H1 (cell line): ENCODE measurements at regions not wholly inside any gene's neighbourhood (a gene's known extent, or its start where the extent isn't known, plus 50 kb on each side); places are given as distances from the start of the nearest gene placed in this dataset.

ENCODE experiments used
- CTCF ChIA-PET: fragments of 300-600 bp; sonication (Branson Sonifier 250); formaldehyde crosslinking; loops from one replicate; lab custom pipeline; 2021; ENCODE audit not compliant: partially characterized antibody; lab: Charles Lee
- POLR2A ChIA-PET: fragments of 300-600 bp; sonication (Branson Sonifier 250); formaldehyde crosslinking; loops from one replicate; lab custom pipeline; 2021; ENCODE audit warnings: inconsistent platforms; ENCODE audit not compliant: partially characterized antibody; lab: Charles Lee
- DNase-seq, 2 experiments: peaks; one replicate each; pipeline versions ENCODE4 v3.0.0 to v3.0.0-alpha.2; 2010 to 2022; ENCODE audit warnings: low spot score in 2 of 2, low read depth in 1 of 2, mixed read lengths in 1 of 2
- FAIRE-seq: peaks from 2 replicates; lab custom pipeline; 2011; peaks lifted over from hg19 to GRCh38; lab: Jason Lieb, UNC
- H2AFZ ChIP-seq: 2 replicates; pipeline ENCODE4 v1.8.1; 2012; ENCODE audit warnings: low read length, inconsistent platforms
- H2AK5ac ChIP-seq: 2 replicates; pipeline ENCODE4 v1.6.1; 2013; ENCODE audit warnings: low read depth, low read length
- H2BK120ac ChIP-seq: replicated peaks from 2 replicates; pipeline ENCODE3; 2013; ENCODE audit warnings: low read depth, low read length, inconsistent platforms
- H2BK12ac ChIP-seq: 2 replicates; pipeline ENCODE4 v1.6.1; 2013; ENCODE audit warnings: low read depth, low read length
- H2BK15ac ChIP-seq: 2 replicates; pipeline ENCODE4 v1.6.1; 2013; ENCODE audit warnings: low read length
- H2BK20ac ChIP-seq: 2 replicates; pipeline ENCODE4 v1.6.1; 2013; ENCODE audit warnings: low read length
- H2BK5ac ChIP-seq: 2 replicates; pipeline ENCODE4 v1.6.1; 2013; ENCODE audit warnings: low read depth, low read length
- H3K14ac ChIP-seq: 2 replicates; pipeline ENCODE4 v1.6.1; 2013; ENCODE audit warnings: inconsistent platforms; ENCODE audit not compliant: insufficient read length
- H3K18ac ChIP-seq: 2 replicates; pipeline ENCODE4 v1.6.1; 2013; ENCODE audit warnings: low read length; ENCODE audit errors: extremely low read depth
- H3K23ac ChIP-seq: 2 replicates; pipeline ENCODE4 v1.6.1; 2013; ENCODE audit warnings: inconsistent platforms; ENCODE audit not compliant: insufficient read length
- H3K23me2 ChIP-seq: 2 replicates; pipeline ENCODE4 v1.6.1; 2013; ENCODE audit warnings: low read depth, low read length
- H3K27ac ChIP-seq: 2 replicates; pipeline ENCODE4 v1.6.1; 2011; ENCODE audit warnings: low read depth, low read length, inconsistent platforms
- H3K27me3 ChIP-seq, 4 experiments: replicated peaks in 1 of 4; 1 replicate in 1 of 4; 2 replicates in 3 of 4; pipeline versions ENCODE4 v1.6.1 to v1.8.1; 2011 to 2013; ENCODE audit warnings: low read length in 3 of 4, mild to moderate bottlenecking in 3 of 4, inconsistent platforms in 2 of 4, mixed read lengths in 2 of 4, moderate library complexity in 1 of 4; ENCODE audit not compliant: control insufficient read depth in 3 of 4, insufficient read depth in 3 of 4; ENCODE audit errors: extremely low read depth in 1 of 4
- H3K36me3 ChIP-seq, 4 experiments: 2 replicates each; pipeline versions ENCODE4 v1.6.1 to v1.8.1; 2011 to 2013; ENCODE audit warnings: mild to moderate bottlenecking in 4 of 4, low read length in 3 of 4, moderate library complexity in 2 of 4, control low read depth in 1 of 4, inconsistent platforms in 1 of 4; ENCODE audit not compliant: insufficient read depth in 4 of 4, control insufficient read depth in 2 of 4
- H3K4ac ChIP-seq: replicated peaks from 2 replicates; pipeline ENCODE3; 2013; ENCODE audit warnings: low read length, low read depth, mixed read lengths, inconsistent platforms; ENCODE audit not compliant: insufficient read length
- H3K4me1 ChIP-seq, 4 experiments: replicated peaks in 1 of 4; 1 replicate in 1 of 4; 2 replicates in 3 of 4; pipeline versions ENCODE4 v1.6.1 to v1.8.1; 2011 to 2013; ENCODE audit warnings: low read length in 3 of 4, inconsistent platforms in 2 of 4, mixed read lengths in 1 of 4; ENCODE audit not compliant: insufficient read depth in 4 of 4, control insufficient read depth in 3 of 4
- H3K4me2 ChIP-seq, 2 experiments: 2 replicates each; pipeline versions ENCODE4 v1.6.1 to v1.8.1; 2011 to 2013; ENCODE audit warnings: low read depth in 2 of 2, low read length in 2 of 2, control low read depth in 1 of 2, inconsistent platforms in 1 of 2, mild to moderate bottlenecking in 1 of 2; ENCODE audit not compliant: insufficient read depth in 1 of 2
- H3K4me3 ChIP-seq, 4 experiments: fragments of 200-600, 300-600 bp in 1 of 4; sonication (generic), shearing (Covaris generic), sonication (Bioruptor Twin) in 1 of 4; 2 replicates each; pipeline versions ENCODE4 v1.5.1 to v1.8.1; 2011 to 2016; ENCODE audit warnings: low read length in 4 of 4, low read depth in 3 of 4, control low read depth in 2 of 4, inconsistent platforms in 2 of 4, mild to moderate bottlenecking in 2 of 4, mixed read lengths in 1 of 4, moderate library complexity in 1 of 4; ENCODE audit not compliant: insufficient read depth in 2 of 4; ENCODE audit errors: extremely low read depth in 1 of 4
- H3K56ac ChIP-seq: replicated peaks from 2 replicates; pipeline ENCODE3; 2013; ENCODE audit warnings: low read depth, mild to moderate bottlenecking, mixed read lengths, low read length, inconsistent platforms; ENCODE audit not compliant: insufficient read length
- H3K79me1 ChIP-seq: 2 replicates; pipeline ENCODE4 v1.6.1; 2013; ENCODE audit warnings: low read depth, low read length, control low read depth
- H3K79me2 ChIP-seq, 2 experiments: 2 replicates each; pipeline versions ENCODE4 v1.6.1 to v1.8.1; 2012 to 2013; ENCODE audit warnings: low read length in 2 of 2, mild to moderate bottlenecking in 2 of 2, inconsistent platforms in 1 of 2; ENCODE audit not compliant: insufficient read depth in 2 of 2, control insufficient read depth in 1 of 2
- H3K9ac ChIP-seq, 4 experiments: replicated peaks in 1 of 4; 1 replicate in 1 of 4; 2 replicates in 3 of 4; pipeline versions ENCODE4 v1.6.1 to v1.8.1; 2011 to 2013; ENCODE audit warnings: low read depth in 3 of 4, low read length in 3 of 4, control low read depth in 2 of 4, mild to moderate bottlenecking in 2 of 4, moderate library complexity in 2 of 4, inconsistent platforms in 1 of 4; ENCODE audit errors: extremely low read depth in 1 of 4
- H3K9me3 ChIP-seq, 2 experiments: 2 replicates each; pipeline versions ENCODE4 v1.6.1 to v1.8.1; 2012 to 2013; ENCODE audit warnings: mild to moderate bottlenecking in 2 of 2, moderate library complexity in 2 of 2, control low read depth in 1 of 2, inconsistent platforms in 1 of 2, low read depth in 1 of 2, low read length in 1 of 2, mixed read lengths in 1 of 2; ENCODE audit not compliant: insufficient read depth in 2 of 2
- H4K20me1 ChIP-seq, 2 experiments: replicated peaks in 1 of 2; 2 replicates each; pipeline versions ENCODE3 to v1.8.1; 2011 to 2013; ENCODE audit warnings: inconsistent platforms in 2 of 2, low read length in 2 of 2, mild to moderate bottlenecking in 1 of 2; ENCODE audit not compliant: insufficient read depth in 2 of 2, control insufficient read depth in 1 of 2
- H4K5ac ChIP-seq: 2 replicates; pipeline ENCODE4 v1.6.1; 2013; ENCODE audit warnings: low read length, low read depth, mixed read lengths, inconsistent platforms; ENCODE audit not compliant: insufficient read length
- H4K8ac ChIP-seq: 2 replicates; pipeline ENCODE4 v1.8.0; 2013; ENCODE audit warnings: mild to moderate bottlenecking, moderate library complexity, low read length, inconsistent platforms; ENCODE audit not compliant: insufficient read depth; ENCODE audit errors: extremely low read depth
- H4K91ac ChIP-seq: replicated peaks from 2 replicates; pipeline ENCODE3; 2013; ENCODE audit warnings: low read length, mixed read lengths, inconsistent platforms; ENCODE audit not compliant: insufficient read length
- ASH2L ChIP-seq: fragments of 200-600, 300-600 bp; sonication (generic); IDR thresholded peaks from one replicate; pipeline ENCODE4 v1.7.1; 2017; ENCODE audit warnings: low read length
- BRCA1 ChIP-seq: IDR thresholded peaks from 2 replicates; pipeline ENCODE4 v1.6.1; 2012; ENCODE audit warnings: low read depth, low read length, improper control_type of control experiment
- CEBPB ChIP-seq: IDR thresholded peaks from 2 replicates; pipeline ENCODE4 v1.6.1; 2012; ENCODE audit warnings: low read depth, low read length
- CREB1 ChIP-seq: IDR thresholded peaks from 2 replicates; pipeline ENCODE4 v1.6.1; 2012; ENCODE audit warnings: inconsistent platforms
- EZH2 ChIP-seq: fragments of 200-600 bp; sonication (generic); IDR thresholded peaks from 2 replicates; pipeline ENCODE4 v1.7.1; 2012; ENCODE audit warnings: low read depth, mild to moderate bottlenecking, moderate library complexity, low read length, inconsistent platforms; ENCODE audit not compliant: severe bottlenecking
- KDM4A ChIP-seq: IDR thresholded peaks from one replicate; pipeline ENCODE4 v1.7.1; 2012; ENCODE audit warnings: low read depth, mild to moderate bottlenecking, moderate library complexity, low read length, inconsistent platforms; ENCODE audit not compliant: severe bottlenecking
- MAFK ChIP-seq: IDR thresholded peaks from 2 replicates; pipeline ENCODE4 v1.6.1; 2012; ENCODE audit warnings: low read depth, mild to moderate bottlenecking, improper control_type of control experiment, low read length
- NANOG ChIP-seq: IDR thresholded peaks from 2 replicates; pipeline ENCODE4 v1.6.1; 2011; ENCODE audit warnings: low read length, low read depth, mild to moderate bottlenecking, inconsistent platforms; ENCODE audit not compliant: insufficient read depth, poor library complexity, severe bottlenecking
- NRF1 ChIP-seq: IDR thresholded peaks from 2 replicates; pipeline ENCODE4 v1.6.1; 2011; ENCODE audit warnings: mild to moderate bottlenecking, low read depth, low read length, improper control_type of control experiment
- PHF8 ChIP-seq: fragments of 200-600 bp; sonication (generic); conservative IDR thresholded peaks from 2 replicates; pipeline ENCODE4 v1.7.1; 2012; ENCODE audit warnings: low read depth, mild to moderate bottlenecking, inconsistent platforms, low read length, moderate library complexity
- POLR2AphosphoS5 ChIP-seq: IDR thresholded peaks from 2 replicates; pipeline ENCODE4 v1.6.1; 2011; ENCODE audit warnings: low read depth, low read length
- RAD21 ChIP-seq, 2 experiments: IDR thresholded peaks in 1 of 2; conservative IDR thresholded peaks in 1 of 2; 2 replicates each; pipeline ENCODE4 v1.6.1; 2011; ENCODE audit warnings: low read depth in 2 of 2, low read length in 2 of 2, improper control_type of control experiment in 1 of 2, inconsistent platforms in 1 of 2, mild to moderate bottlenecking in 1 of 2, moderate library complexity in 1 of 2
- SIX5 ChIP-seq: IDR thresholded peaks from 2 replicates; pipeline ENCODE4 v1.6.1; 2011; ENCODE audit warnings: mild to moderate bottlenecking, low read depth, low read length
- WGBS, 2 experiments: shearing (Covaris generic) in 1 of 2; methylation state at CpG; one replicate each; pipeline versions ENCODE4 v1.1.6 to v1.1.7; 2013 to 2015; ENCODE audit warnings: low lambda C conversion rate in 2 of 2, mixed read lengths in 2 of 2, inconsistent platforms in 1 of 2, low coverage in 1 of 2, missing lambda C conversion rate in 1 of 2; ENCODE audit not compliant: insufficient replicate concordance in 2 of 2, insufficient coverage in 1 of 2, insufficient read length in 1 of 2; ENCODE audit errors: extremely low coverage in 1 of 2, missing lambda C conversion rate in 1 of 2; 5-methylcytosine and 5-hydroxymethylcytosine counted together
- TF ChIP-seq, protein P1 (sequence below): IDR thresholded peaks from 2 replicates; pipeline ENCODE4 v1.6.1; 2011; ENCODE audit warnings: low read length, improper control_type of control experiment

GRCh38 chr6:51554029-51554428, 533.4 kb downstream of the PKHD1 start:
- DNase-seq, result no peak
- H3K4me2 ChIP-seq, result no peak overlapping the region
- H2BK12ac ChIP-seq, result no peak overlapping the region
- no peak overlapping the region for H2BK120ac ChIP-seq
- H2BK5ac ChIP-seq, result no peak overlapping the region
- H3K79me1 ChIP-seq, result no peaks in the 10 kb centered on the region
- H2BK20ac ChIP-seq, result no peak overlapping the region
- H3K36me3 ChIP-seq, result no peaks in the 10 kb centered on the region
- H3K18ac ChIP-seq, result no peak overlapping the region
- no peak overlapping the region for H3K14ac ChIP-seq
- H3K4ac ChIP-seq, result no peak overlapping the region
- H3K23ac ChIP-seq, result no peak overlapping the region
- H4K20me1 ChIP-seq, result no peaks in the 10 kb centered on the region
- no peaks in the 10 kb centered on the region; a peak in 1 of 4 replicates for H3K9me3 ChIP-seq
- H2BK15ac ChIP-seq, result no peak overlapping the region
- no peak overlapping the region for H3K27ac ChIP-seq
- no peaks in the 10 kb centered on the region for H3K23me2 ChIP-seq
- WGBS, 2 experiments, result 69% methylated on average over 2 of the region's 3 CpGs; no CpG with 5 or more reads in 1 of the 2 experiments
- H3K27me3 ChIP-seq, result no peaks in the 10 kb centered on the region
- no peak overlapping the region for H3K56ac ChIP-seq
- no peak for FAIRE-seq
- no peak overlapping the region for H3K4me3 ChIP-seq
- peaks cover 0 to 2% (median 0%) of the 10 kb centered on the region in 4 experiments; a peak in 1 of 7 replicates for H3K4me1 ChIP-seq
- POLR2A ChIA-PET, result no interaction called here
- H4K5ac ChIP-seq, result no peak overlapping the region
- H3K9ac ChIP-seq, result no peak overlapping the region
- H4K8ac ChIP-seq, result no peak overlapping the region
- H4K91ac ChIP-seq, result no peak overlapping the region
- no peak overlapping the region for H2AK5ac ChIP-seq
- no peak overlapping the region for H2AFZ ChIP-seq
- no peaks in the 10 kb centered on the region for H3K79me2 ChIP-seq
- CTCF ChIA-PET, result interaction anchor here (0.6 kb wide), 1 partner anchor 13 kb away, joined by 3 read pairs; no protein-coding TSS in a partner anchor
- TF ChIP-seq MAFK, result no peak
- TF ChIP-seq PHF8, result no peak
- no peak for TF ChIP-seq BRCA1
- no peak for TF ChIP-seq CEBPB
- no peak for TF ChIP-seq CREB1
- no peak for TF ChIP-seq EZH2
- TF ChIP-seq POLR2AphosphoS5, result no peak
- TF ChIP-seq ASH2L, result no peak
- no peak for TF ChIP-seq SIX5
- TF ChIP-seq RAD21 (IDR thresholded peaks at IDR 0.05 in 1 of 2, conservative IDR thresholded peaks at IDR 0.05 in 1 of 2; ENCODE audit: low read depth in 2 of 2, low read length in 2 of 2), result no peak
- TF ChIP-seq KDM4A, result no peak
- TF ChIP-seq, protein P1, sequence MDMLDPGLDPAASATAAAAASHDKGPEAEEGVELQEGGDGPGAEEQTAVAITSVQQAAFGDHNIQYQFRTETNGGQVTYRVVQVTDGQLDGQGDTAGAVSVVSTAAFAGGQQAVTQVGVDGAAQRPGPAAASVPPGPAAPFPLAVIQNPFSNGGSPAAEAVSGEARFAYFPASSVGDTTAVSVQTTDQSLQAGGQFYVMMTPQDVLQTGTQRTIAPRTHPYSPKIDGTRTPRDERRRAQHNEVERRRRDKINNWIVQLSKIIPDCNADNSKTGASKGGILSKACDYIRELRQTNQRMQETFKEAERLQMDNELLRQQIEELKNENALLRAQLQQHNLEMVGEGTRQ, result no peak
- TF ChIP-seq NRF1, result no peak
- no peak for TF ChIP-seq NANOG
